ENCODE measurements at regions not wholly inside any gene's neighbourhood (a gene's known extent, or its start where the extent isn't known, plus 50 kb on each side); places are given as distances from the start of the nearest gene placed in this dataset.

DNA sequence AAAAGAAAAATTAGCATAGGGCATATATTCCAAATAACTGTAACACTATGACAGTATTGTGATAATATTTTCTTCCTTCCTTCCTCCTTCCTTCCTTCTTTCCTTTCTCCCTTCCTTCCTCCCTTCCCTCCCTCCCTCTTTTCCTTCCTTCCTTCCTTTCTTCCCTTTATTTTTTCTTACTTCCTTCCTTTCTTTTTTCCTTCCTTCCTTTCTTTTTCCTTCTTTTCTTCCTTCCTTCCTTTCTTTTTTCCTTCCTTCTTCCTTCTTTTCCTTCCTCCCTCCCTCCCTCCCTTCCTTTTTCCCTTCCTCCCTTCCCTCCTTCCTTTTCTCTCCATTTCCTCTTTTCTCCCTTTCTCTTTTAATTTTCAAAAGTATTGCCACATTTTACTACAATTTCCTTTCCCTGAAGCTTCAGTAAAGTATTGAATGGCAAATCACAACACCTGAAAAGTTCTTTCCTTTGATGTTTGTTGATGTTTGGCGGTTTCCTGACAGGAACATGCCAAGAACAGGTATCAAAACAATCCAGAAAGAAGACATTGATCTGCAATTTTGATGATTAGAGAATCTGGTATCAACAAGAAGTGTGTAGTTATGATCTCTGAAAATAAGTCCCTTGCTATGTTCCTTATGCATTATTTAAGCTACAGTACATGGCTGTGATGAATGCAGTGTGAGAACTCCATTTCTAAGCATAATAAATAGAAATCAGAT, 253.1 kb upstream of the EDIL3 start:
- Histone ChIP-seq H3K79me2 (ENCODE audit: insufficient read depth, low read length) (no peaks in the 10 kb centered on the region), H3K4me3 (ENCODE audit: insufficient read depth, low read length) (no peak overlapping the region), H3K4me2 (ENCODE audit: insufficient read depth, low read length) (no peak overlapping the region), H3K4me1 (ENCODE audit: insufficient read depth, low read length) (no peaks in the 10 kb centered on the region), H3K27ac (ENCODE audit: low read depth, low read length) (no peak overlapping the region), H3K36me3 (ENCODE audit: insufficient read depth, low read length) (no peaks in the 10 kb centered on the region), H3K27me3 (ENCODE audit: insufficient read depth, low read length) (no peaks in the 10 kb centered on the region), H4K20me1 (ENCODE audit: insufficient read depth, low read length) (no peaks in the 10 kb centered on the region), H2AFZ (ENCODE audit: low read length) (no peak overlapping the region), H3K9me3 (ENCODE audit: low read depth, low read length) (no peaks in the 10 kb centered on the region)
- DNase-seq (ENCODE audit: insufficient read length, low spot score, missing footprints), result no peak
- TF ChIP-seq, protein P1, sequence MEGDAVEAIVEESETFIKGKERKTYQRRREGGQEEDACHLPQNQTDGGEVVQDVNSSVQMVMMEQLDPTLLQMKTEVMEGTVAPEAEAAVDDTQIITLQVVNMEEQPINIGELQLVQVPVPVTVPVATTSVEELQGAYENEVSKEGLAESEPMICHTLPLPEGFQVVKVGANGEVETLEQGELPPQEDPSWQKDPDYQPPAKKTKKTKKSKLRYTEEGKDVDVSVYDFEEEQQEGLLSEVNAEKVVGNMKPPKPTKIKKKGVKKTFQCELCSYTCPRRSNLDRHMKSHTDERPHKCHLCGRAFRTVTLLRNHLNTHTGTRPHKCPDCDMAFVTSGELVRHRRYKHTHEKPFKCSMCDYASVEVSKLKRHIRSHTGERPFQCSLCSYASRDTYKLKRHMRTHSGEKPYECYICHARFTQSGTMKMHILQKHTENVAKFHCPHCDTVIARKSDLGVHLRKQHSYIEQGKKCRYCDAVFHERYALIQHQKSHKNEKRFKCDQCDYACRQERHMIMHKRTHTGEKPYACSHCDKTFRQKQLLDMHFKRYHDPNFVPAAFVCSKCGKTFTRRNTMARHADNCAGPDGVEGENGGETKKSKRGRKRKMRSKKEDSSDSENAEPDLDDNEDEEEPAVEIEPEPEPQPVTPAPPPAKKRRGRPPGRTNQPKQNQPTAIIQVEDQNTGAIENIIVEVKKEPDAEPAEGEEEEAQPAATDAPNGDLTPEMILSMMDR (IDR thresholded peaks at IDR 0.05; ENCODE audit: extremely low read depth, low read depth, low read length), result no peak

DNA sequence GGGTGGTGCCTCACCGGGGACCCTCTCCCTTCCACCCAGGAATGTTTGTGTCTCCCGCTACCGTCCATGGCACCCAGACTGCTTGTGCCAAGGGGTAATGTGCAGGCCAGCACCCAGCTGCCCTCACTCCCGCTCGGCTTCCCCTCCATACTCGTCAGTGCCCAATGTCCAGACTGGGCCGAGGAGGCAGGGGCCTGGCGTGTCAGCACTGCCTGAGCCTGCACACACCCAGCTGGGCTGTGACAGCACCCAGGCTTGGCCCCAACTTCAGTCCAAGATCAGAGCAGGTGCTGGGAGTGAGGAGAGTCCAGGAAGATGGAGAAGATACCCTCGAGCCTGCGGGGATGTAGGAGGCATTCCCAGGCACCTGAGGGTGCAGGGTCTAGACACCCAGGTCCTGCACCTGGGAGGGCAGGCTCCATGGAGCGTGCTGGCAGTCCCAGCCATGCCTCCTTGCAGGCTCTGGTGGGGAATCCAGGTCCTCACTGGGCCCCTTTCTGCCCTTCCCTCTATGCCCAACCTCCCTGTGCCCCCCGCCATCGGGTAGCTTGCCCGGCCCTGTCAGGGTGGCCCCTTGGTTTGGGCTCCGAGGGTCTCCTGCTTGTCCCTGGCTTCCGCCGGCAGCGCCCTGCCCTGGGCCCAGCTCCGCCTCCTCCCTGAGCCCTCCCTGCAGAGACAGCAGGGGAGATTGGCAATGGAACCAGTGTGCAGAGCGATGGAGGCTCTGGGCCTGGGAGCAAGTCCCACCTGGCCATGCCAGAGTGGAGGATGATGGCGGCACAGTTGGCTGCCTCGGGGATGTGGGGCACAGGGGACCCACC, 250.8 kb upstream of the EDIL3 start:
- H3K27ac ChIP-seq (ENCODE audit: low read depth, low read length), result no peak overlapping the region
- no peaks in the 10 kb centered on the region for H3K27me3 ChIP-seq (ENCODE audit: insufficient read depth, low read length)
- no peaks in the 10 kb centered on the region for H3K4me1 ChIP-seq (ENCODE audit: insufficient read depth, low read length)
- no peak overlapping the region for H3K4me3 ChIP-seq (ENCODE audit: insufficient read depth, low read length)
- no peaks in the 10 kb centered on the region for H3K36me3 ChIP-seq (ENCODE audit: insufficient read depth, low read length)
- no peak overlapping the region for H2AFZ ChIP-seq (ENCODE audit: low read length)
- no peak overlapping the region for H3K4me2 ChIP-seq (ENCODE audit: insufficient read depth, low read length)
- H3K79me2 ChIP-seq (ENCODE audit: insufficient read depth, low read length), result no peaks in the 10 kb centered on the region
- H4K20me1 ChIP-seq (ENCODE audit: insufficient read depth, low read length), result no peaks in the 10 kb centered on the region
- TF ChIP-seq, protein P1 (IDR thresholded peaks at IDR 0.05; ENCODE audit: extremely low read depth, low read depth, low read length), result no peak
- H3K9me3 ChIP-seq (ENCODE audit: low read depth, low read length), result no peaks in the 10 kb centered on the region
- DNase-seq (ENCODE audit: insufficient read length, low spot score, missing footprints), result peak; percentile 18

DNA sequence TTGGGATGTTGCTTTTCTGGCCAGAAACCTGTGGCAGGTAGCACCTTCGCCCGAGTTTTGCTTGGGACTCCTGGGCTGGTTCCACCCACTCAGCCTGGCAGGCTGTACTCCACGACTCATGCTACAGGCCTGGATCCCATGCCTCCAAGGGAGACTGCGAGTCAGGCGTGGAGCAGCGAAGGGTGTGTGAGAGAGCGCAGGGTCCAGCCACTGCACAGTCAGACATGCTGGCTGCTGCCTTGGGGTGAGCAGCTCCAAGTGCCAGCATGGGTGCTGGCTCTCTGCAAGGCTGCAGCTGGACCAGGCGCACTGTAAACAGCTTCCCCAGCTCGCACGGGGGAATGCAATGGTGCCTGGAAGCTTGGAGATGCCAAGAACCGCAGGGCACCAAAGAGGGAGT, 249.6 kb upstream of the EDIL3 start:
- H2AFZ ChIP-seq (ENCODE audit: low read length), result no peak overlapping the region
- no peak overlapping the region for H3K27ac ChIP-seq (ENCODE audit: low read depth, low read length)
- DNase-seq (ENCODE audit: insufficient read length, low spot score, missing footprints), result peak; percentile 44

More for the DNA sequence above, 249.6 kb upstream of the EDIL3 start:
- Histone ChIP-seq H3K36me3 (ENCODE audit: insufficient read depth, low read length) (no peaks in the 10 kb centered on the region), H3K4me3 (ENCODE audit: insufficient read depth, low read length) (no peak overlapping the region), H4K20me1 (ENCODE audit: insufficient read depth, low read length) (no peaks in the 10 kb centered on the region), H3K27me3 (ENCODE audit: insufficient read depth, low read length) (no peaks in the 10 kb centered on the region), H3K4me2 (ENCODE audit: insufficient read depth, low read length) (no peak overlapping the region), H3K4me1 (ENCODE audit: insufficient read depth, low read length) (no peaks in the 10 kb centered on the region), H3K9me3 (ENCODE audit: low read depth, low read length) (no peaks in the 10 kb centered on the region), H3K79me2 (ENCODE audit: insufficient read depth, low read length) (no peaks in the 10 kb centered on the region)
- TF ChIP-seq, protein P1 (IDR thresholded peaks at IDR 0.05; ENCODE audit: extremely low read depth, low read depth, low read length), result no peak

Measured in osteoblast (primary cell).